ENCODE measurements at regions not wholly inside any gene's neighbourhood (a gene's known extent, or its start where the extent isn't known, plus 50 kb on each side); places are given as distances from the start of the nearest gene placed in this dataset.

DNA sequence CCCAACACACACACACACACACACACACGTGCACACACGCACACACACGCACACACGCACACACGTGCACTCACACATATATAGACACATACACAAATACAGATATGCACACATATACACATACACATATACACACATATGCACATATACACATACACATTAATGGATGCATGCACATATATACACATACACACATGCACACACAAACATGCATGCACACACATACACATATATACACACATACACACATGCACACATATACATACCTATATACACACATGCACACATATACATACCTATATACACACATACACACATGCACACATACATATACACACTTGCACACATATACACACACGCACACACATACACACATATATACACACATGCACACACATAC, 312.4 kb upstream of the PFKP start:
- in situ Hi-C loops (cut with HindIII; ENCODE audit: low pct_unique_long_range_greater_than_20kb, low sequenced_read_pairs), result no loop called here
- no peak for DNase-seq (ENCODE audit: low read depth, low spot score)

DNA sequence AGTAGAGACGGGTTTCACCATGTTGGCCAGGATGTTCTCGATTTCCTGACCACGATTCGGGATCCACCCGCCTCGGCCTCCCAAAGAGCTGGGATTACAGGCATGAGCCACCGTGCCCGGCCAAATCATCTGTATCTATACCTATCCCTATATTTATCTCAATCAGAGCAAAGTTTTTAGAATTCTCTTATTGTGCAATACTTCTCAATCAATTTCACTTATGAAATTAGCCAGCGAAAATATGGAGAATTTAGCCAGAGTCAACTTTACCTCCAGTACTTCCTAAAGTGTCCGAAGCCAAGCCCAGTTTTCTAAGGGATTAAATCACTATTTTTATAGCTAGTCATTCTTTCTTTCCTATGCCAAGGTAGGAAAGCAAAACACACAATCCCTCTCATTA, 319.1 kb upstream of the PFKP start:
- in situ Hi-C loops (cut with HindIII; ENCODE audit: low pct_unique_long_range_greater_than_20kb, low sequenced_read_pairs), result no loop called here
- DNase-seq (ENCODE audit: low read depth, low spot score), result no peak

DNA sequence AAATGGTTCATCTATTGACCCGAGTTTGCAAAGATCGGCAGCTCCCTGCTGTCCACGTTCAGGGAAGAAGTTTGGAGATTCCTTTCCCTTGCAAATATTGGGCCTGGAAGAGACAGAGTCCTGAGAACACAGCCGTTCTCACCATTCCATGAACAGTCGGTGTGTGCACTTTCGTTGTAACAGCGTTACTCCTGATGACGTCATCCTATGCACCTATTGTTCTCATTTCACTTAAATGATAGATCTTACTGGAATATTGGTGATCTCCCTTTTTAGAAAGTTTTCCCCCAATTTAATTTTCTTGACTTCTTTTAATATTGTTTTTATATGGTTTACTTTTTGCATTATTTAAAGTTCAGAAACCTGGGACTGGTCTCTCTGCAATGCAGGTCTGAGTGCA, 320.7 kb upstream of the PFKP start:
- DNase-seq (ENCODE audit: low read depth, low spot score), result no peak
- in situ Hi-C loops (cut with HindIII; ENCODE audit: low pct_unique_long_range_greater_than_20kb, low sequenced_read_pairs), result no loop called here

DNA sequence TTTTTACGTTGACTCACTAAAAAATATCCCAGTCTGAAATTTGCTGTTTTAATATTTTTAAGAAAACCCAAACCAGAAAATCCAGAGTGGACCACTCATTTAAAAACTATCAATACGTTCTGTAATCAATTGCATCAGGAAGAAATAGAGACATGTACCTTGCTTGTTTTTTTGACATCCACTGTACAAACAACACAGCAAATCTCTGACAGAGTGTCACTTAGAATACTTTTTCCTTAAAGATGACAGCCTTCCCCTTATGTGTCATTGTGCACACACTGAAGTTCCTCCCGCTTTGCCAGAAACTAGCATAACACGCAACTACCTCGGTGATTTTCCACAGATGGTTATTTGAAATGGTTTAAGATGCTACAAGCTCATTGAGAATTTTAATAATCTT, 321.7 kb upstream of the PFKP start:
- DNase-seq (ENCODE audit: low read depth, low spot score), result no peak
- in situ Hi-C loops (cut with HindIII; ENCODE audit: low pct_unique_long_range_greater_than_20kb, low sequenced_read_pairs), result no loop called here

DNA sequence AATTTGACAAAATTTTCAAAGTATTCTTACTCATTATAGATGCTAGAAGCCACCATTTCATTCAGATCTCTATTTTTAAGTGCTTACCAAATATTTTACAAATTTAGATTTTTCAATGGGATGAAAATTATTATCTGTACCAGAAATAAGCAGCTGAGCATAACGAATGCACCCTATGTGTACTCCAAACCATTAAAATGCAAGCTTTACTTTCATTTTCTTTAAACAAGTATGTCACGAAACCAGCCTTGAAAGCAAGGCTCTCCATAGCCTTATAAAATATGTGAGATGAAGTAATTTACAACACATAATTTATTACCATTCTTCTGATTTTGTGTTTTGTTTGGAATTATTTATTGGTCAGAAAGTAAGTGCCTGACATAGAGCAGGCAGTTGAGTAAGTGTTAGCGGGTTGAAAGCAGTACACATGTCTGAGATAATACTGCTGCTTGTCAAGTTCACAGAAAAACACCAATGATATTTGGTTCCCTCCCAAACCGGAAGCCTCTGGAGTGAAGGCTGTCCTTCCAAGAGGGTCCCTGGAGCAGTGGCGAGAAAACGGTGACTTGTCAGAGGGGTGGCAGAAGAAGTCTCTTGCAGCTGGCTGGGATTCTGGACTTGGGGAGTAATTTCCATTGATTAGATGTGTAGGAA, 322.7 kb upstream of the PFKP start:
- in situ Hi-C loops (cut with HindIII; ENCODE audit: low pct_unique_long_range_greater_than_20kb, low sequenced_read_pairs), result no loop called here
- no peak for DNase-seq (ENCODE audit: low read depth, low spot score)

DNA sequence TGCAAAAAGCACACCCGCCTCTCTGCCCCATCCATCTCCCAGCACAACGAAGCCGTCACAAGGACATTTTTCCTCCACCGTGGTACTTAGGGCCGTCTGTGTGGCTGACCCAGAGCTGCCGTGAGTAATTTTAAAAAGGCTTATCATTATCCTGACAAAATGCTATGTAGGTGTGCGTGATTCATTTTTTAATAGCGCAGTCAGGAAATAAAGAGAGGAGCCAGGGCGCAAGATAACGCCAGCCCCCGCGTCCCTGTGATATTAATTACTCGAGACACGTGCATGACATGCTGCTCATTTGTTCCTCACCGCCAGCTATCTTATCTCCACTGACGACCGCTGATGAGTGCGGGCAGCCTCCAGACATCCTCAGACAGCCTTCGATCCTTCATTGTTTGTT, 332.7 kb upstream of the PFKP start:
- DNase-seq (ENCODE audit: low read depth, low spot score), result no peak
- in situ Hi-C loops (cut with HindIII; ENCODE audit: low pct_unique_long_range_greater_than_20kb, low sequenced_read_pairs), result no loop called here

DNA sequence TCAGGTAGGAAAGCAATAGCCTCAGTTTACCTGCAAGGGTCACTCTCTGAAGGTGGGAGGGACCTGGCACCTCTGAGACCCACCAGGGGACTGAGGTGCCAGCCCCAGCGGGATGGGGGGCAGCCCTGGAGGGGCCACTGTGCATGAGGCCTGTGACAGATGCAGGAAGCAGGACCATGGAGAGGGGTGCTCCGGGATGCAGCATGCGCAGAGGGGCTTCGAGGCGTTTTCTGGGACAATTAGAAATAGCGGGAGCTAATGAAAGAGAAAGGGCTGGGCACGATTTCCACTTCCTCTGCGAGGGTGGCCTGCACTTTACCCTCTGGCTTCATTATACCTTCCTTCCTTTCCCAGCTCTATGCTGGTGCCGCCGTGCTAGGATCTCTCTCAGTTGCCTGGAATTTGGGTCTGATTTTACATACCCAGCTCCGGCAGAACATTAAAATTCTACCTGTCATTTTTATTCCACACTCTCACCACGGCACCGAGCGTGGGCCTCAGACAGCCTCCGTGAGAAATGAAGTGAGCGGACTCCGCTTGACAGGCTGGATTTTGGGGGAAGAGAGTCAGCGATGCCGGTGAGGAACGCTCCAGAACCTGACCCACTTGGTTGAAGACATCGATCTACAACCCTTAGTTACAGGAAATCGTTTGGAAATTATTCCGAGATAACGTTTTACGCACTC, 333.9 kb upstream of the PFKP start:
- in situ Hi-C loops (cut with HindIII; ENCODE audit: low pct_unique_long_range_greater_than_20kb, low sequenced_read_pairs), result no loop called here

DNA sequence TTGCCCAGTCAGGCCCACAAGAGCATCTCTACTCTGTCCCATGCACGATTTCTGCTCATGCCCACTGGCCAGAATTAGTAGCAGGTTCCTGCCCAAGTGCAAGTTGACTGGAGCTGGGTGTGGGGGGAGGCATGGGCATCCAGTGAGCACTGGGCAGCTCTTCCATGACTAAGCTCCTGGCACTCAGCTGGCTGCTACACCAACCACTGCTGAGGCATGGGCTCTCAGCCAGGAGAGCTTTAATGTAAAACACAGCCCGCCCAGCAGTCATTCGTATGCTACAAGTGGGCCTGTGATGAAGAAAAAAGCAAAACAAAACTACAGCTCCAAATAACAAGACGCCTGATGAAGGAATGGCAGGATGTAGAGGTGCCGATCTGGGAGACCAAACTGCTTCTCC, 335.4 kb upstream of the PFKP start:
- in situ Hi-C loops (cut with HindIII; ENCODE audit: low pct_unique_long_range_greater_than_20kb, low sequenced_read_pairs), result no loop called here

More for the DNA sequence above, 333.9 kb upstream of the PFKP start:
- no peak for DNase-seq (ENCODE audit: low read depth, low spot score)

DNA sequence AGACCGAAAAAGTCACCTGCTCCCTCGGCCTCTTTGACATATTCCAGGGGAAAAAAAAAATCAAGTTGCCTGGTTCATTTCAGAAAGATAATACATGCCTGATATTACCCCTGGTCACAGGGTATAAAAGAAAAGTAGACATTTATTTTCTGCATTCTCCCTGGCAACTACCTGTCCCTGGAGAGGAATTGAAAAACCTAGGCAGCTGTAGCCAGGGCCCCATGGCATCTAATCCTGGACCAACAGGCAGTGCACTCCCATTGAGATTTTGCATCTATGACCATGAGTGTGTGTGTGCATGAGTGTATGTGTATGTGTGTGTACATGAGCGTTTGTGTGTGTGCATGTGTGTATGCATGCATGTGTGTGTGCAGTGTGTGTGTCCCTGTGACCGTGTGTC, 338.2 kb upstream of the PFKP start:
- in situ Hi-C loops (cut with HindIII; ENCODE audit: low pct_unique_long_range_greater_than_20kb, low sequenced_read_pairs), result no loop called here
- DNase-seq (ENCODE audit: low read depth, low spot score), result no peak

More for the DNA sequence above, 335.4 kb upstream of the PFKP start:
- DNase-seq (ENCODE audit: low read depth, low spot score), result no peak

DNA sequence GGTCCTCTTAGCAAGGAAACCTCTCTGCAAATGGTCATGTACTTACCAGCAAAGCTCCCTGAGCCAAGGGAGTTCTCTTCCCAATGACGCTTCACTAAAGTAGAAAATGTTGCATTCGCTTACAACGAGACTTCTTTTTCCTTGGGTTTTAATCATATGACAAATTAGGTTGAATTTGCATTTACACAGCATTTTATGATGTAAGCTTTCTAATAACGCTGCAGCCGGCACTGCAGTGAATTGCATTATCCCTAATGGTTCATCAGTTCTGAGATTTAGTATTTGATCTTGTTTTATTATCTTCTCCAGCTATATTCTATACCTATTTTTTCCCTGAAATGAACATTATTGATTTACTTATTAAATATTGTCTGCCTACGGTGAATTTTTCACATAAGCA, 339.3 kb upstream of the PFKP start:
- in situ Hi-C loops (cut with HindIII; ENCODE audit: low pct_unique_long_range_greater_than_20kb, low sequenced_read_pairs), result no loop called here
- DNase-seq (ENCODE audit: low read depth, low spot score), result no peak

DNA sequence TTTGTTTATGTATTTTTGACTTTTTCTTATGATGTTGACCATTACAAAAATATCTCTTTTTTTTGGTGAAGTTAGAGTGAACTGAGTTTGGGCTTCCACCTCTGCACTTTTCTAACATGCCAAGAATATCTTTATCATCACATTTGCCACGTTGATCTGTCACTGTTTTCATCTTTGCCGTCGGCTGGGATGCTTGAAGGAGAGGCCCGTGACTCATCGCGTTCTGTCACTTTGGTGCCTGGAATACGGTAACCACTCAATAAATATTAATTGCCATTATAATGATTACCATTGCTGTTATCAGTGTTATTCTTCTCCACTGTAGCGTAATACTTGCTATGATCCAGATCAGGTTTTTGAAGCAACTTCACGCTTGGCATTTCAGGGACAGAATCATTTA, 350.8 kb upstream of the PFKP start:
- in situ Hi-C loops (cut with HindIII; ENCODE audit: low pct_unique_long_range_greater_than_20kb, low sequenced_read_pairs), result no loop called here
- DNase-seq (ENCODE audit: low read depth, low spot score), result no peak

DNA sequence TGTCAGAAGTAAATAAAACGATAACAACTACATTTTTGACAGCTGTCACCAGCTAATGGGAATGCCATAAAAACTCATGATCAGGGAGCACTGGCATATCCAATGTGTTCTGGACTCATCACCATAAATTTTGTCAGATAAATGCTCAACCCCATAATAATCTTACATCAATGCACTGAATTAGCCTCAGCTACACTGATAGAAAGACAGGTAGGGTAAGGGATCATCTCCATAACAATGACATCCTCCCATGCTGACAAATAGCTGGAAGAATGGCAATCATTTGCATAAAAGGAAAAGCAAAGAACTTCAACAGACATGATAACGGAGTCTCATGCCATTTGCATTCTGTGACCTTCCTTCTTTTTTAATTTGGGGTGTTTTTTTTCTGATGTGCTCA, 352.8 kb upstream of the PFKP start:
- DNase-seq (ENCODE audit: low read depth, low spot score), result no peak
- in situ Hi-C loops (cut with HindIII; ENCODE audit: low pct_unique_long_range_greater_than_20kb, low sequenced_read_pairs), result no loop called here

DNA sequence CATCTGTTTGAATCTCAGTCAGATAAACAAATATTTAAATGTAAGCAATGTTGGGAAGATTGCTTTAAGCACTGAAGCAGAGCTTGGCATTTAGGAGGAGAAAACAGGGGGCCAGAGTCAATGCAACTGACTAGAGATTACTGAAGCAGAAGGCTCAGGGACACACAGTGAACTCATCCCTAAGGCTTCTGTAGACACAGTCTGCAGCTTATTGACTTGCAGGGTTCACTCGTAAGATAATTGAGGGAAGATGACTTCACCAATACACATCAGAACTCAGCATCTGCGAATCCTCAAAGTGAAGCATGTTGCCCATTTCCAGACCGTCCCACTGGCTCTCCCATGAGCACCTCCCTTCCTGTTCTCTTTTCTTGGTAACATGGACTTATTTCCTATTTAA, 363.4 kb upstream of the PFKP start:
- in situ Hi-C loops (cut with HindIII; ENCODE audit: low pct_unique_long_range_greater_than_20kb, low sequenced_read_pairs), result no loop called here
- no peak for DNase-seq (ENCODE audit: low read depth, low spot score)

DNA sequence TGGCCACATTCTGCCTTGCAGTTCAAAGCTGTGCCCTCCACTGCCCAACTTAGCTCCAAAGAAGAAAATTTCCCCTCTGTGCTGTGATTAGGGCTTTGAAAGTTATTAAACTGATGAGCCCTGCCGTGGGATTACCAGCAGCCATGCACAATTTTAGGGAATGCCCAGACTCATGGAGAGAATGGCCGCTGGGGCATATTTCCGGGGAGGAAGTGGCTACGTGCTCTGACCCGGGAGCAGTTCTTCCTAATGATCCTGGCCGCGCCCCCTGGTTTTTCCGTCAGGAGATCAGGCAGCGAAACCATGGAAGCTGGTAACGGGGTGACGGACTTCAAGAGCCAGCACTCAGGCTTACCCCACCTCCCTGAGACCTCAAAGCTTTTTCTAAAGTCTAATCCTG, 365.5 kb upstream of the PFKP start:
- in situ Hi-C loops (cut with HindIII; ENCODE audit: low pct_unique_long_range_greater_than_20kb, low sequenced_read_pairs), result no loop called here
- no peak for DNase-seq (ENCODE audit: low read depth, low spot score)

DNA sequence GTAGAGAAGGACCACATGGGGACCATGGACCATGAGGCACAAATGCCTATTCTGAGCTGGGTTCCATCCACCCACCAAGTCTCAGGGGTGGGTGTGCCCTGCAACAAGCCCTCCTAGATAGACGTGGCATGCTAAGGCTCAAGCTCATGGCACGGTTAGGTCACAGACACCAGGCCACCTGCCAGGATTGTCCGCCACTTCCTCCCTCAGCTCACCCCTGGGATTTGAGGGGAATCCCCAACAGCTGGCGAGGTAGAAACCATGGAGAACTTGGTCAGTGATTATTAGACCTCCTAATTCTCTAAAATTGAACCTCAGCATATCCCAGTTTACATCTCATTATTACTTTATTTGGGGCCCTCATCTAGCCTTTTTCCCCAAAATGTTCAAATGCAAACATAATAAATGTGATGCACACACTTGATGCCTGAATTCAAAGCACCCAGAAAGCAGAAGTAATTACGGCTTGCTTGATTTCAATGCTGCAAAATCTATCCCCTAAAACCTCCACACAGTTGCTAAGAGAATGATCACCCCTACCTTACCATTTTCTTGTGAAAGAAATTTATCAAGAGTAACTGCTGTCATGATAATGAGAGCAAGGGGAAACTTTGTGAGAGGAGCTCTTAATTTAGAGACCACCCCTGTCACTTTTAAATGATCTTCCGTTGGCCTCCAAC, 366.6 kb upstream of the PFKP start:
- DNase-seq (ENCODE audit: low read depth, low spot score), result no peak

DNA sequence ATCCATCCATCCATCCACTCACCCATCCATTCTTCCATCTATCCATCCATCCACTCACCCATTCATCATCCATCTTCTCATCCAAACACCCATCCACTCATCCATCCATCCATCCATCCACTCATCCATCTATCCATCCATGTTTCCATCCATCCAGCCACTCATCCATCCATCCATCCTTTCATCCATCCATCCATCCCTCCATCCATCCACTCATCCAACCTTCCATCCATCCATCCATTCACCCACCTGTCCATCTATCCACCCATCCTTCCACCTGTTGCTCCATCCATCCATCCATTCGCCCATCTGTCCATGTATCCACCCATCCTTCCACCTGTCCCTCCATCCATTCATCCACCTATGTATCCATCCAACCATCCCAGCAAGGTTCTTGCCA, 378.4 kb upstream of the PFKP start:
- no peak for DNase-seq (ENCODE audit: low read depth, low spot score)
- in situ Hi-C loops (cut with HindIII; ENCODE audit: low pct_unique_long_range_greater_than_20kb, low sequenced_read_pairs), result no loop called here

More for the DNA sequence above, 366.6 kb upstream of the PFKP start:
- in situ Hi-C loops (cut with HindIII; ENCODE audit: low pct_unique_long_range_greater_than_20kb, low sequenced_read_pairs), result no loop called here

DNA sequence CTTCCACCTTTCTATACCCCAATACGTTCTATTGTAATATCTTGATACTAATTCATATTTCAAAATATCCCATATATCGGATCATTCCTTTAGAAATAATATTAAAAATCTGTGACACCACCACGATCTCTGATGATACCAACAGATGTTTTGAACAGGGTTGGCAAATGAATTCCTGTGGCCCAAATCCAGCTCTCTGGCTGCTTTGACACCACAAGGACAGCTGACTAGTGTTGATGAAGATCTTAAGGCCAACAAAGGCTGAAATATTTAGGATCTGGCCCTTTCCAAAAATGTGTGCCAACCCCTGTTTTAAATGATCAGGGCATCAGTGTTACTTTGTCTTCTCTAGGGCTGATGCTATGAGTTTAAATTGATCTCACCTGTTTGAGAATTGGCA, 380.7 kb upstream of the PFKP start:
- DNase-seq (ENCODE audit: low read depth, low spot score), result no peak
- in situ Hi-C loops (cut with HindIII; ENCODE audit: low pct_unique_long_range_greater_than_20kb, low sequenced_read_pairs), result no loop called here

DNA sequence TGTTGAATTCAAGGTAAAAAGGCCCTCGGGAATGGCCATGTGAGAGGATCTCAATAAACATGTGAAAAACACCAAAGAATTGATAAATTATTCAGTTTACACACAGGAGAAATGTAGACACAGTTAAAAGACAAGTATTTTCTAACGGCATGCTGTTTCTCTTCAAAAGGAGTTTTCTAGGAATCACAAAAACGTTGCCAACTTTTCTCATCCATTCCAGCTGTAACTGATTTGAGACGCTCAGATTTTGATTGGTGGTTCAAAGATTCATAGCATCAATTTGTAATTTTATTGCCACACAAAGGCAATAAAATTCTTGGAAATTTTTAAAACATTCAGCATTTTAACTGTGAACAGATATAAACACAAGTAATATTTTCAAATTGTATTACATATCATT, 384.9 kb upstream of the PFKP start:
- DNase-seq (ENCODE audit: low read depth, low spot score), result no peak
- in situ Hi-C loops (cut with HindIII; ENCODE audit: low pct_unique_long_range_greater_than_20kb, low sequenced_read_pairs), result no loop called here

DNA sequence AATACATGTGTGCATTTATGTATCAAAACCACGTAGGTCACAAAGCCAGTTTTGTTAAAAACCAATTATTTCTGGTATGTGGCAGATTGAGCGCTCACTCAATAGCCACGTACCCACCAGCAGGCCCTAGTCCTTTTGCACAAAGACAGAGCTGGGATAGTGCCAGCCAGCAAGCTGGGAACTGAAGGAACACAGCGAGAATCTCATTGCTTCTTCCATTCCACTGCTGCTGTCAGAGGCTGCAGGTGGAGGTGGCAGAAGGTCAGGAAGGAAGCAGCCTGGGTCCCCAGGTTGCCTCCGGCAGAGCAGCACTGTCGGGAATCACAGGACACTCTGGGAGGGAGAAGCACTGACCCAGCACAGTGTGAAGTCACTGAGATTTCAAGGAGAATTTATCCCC, 385.5 kb upstream of the PFKP start:
- in situ Hi-C loops (cut with HindIII; ENCODE audit: low pct_unique_long_range_greater_than_20kb, low sequenced_read_pairs), result no loop called here
- no peak for DNase-seq (ENCODE audit: low read depth, low spot score)

Measured in SK-MEL-5 (cell line).